Medulla oblongata (tissue), 1 donor: ENCODE measurements at regions not wholly inside any gene's neighbourhood (a gene's known extent, or its start where the extent isn't known, plus 50 kb on each side); places are given as distances from the start of the nearest gene placed in this dataset.

Experiments used
- DNase-seq: peaks from one replicate; pipeline ENCODE4 v3.0.0-alpha.2; 2015; ENCODE audit errors: extremely low spot score

DNA sequence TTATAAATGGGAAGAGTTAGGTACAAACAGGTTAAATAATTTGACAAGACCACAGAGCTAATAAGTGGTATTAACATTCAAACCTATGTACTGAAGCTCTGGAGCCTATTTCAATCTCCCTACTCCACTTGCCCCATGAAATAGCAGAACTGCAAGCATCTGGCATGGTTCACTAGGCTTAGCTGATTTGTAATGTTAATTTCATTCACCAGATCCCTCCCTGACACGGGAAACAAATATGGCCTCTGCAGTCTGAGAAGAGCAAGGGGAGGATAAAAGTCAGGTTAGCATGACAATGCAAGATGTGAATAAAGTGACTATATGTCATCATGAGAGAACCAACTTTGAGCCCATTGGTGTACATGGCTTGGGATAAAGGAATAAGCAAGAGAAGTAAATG, 428.8 kb downstream of the BRINP1 start:
- no peak for DNase-seq

DNA sequence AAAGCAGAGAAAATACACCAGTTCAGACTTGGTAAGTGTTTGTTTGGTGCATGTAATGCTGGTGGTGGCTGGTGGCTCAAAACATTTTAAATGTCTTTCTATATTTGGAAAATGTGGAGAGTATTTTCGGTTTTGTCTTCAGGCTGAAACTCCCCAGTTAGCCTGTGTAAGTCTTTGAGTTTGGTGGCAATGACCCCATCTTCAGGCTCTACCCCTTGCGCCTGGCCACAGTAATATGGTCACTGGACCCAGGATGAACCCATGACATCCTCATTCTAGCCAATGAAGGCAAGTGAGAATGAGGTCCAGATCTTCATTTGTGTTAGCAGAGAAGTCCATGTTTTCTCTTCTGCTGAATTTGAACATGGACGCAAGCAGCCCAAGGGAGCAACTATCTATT, 422.6 kb downstream of the BRINP1 start:
- DNase-seq = no peak

DNA sequence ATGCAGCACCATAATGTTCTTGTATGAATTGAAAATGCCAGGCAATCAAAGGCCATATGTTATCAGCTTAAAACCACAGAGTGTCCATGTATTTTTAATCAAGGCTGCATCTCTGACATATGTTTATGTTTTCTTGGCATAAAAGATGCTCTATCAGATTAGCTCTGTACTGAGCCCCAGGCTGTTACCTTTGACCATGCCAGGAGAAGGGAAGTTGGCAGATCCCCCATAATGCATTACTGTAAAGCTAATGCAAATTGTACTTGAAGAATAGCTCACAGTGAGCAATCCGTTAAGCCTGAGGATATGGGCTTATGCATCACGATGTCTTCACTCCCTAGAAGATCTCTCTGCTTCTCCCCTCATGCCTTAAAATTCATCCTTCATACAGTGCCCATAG, 414.4 kb downstream of the BRINP1 start:
- DNase-seq = no peak

DNA sequence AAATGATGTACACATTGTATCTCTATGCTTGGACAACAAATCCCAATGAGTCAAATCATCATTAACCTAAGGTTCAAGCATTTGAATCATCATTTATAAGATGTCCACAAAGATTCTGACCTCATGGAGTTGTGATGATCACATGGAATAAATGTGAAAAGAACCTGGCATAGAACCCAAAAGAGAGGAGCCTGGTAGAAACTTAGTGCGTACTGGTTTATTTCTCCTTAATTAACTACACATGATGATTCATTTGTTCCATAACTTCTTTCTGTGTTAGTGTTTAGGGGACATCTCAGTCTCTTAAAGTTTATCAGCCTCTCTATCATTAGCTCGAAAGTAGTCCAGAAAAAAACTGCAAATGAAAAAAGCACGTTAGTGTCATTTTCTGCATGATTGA, 411.6 kb downstream of the BRINP1 start:
- no peak for DNase-seq

DNA sequence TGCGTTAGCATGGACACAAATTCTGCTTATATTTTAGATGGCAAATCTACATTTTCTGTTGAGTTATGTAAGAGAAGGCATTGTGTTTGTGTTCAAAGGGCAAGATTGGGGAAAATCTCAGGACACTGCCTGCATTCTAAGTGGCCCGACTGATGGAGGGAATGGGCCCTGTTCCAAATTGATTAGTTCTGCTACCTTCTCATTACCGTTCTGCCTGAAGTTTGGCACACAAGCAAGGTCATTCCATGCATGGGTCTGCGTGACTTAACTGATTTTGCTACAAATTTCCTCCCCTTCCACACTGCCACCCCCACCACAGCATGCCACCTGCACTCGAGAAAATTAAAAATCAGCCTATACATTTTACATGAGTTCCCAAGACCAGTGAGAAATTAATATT, 409.9 kb downstream of the BRINP1 start:
- no peak for DNase-seq

DNA sequence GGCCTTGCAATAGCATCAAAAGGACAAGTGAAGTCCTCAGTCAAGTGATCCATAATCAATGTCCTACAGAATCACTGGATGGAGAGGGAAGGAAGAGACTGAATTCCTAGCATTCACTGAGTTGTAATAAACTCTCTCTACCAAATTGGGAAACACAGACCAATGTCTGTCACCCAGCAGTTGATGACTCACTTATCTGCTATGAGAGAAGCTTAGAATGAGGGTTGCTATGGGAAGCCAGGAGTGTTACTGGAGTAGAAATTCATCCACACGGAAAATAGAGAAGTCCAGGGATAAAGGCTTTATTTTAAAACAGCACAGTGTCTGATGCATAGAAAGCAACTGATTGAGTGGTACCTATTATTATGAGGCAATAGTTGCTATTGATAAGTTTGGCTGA, 407.4 kb downstream of the BRINP1 start:
- DNase-seq = no peak

DNA sequence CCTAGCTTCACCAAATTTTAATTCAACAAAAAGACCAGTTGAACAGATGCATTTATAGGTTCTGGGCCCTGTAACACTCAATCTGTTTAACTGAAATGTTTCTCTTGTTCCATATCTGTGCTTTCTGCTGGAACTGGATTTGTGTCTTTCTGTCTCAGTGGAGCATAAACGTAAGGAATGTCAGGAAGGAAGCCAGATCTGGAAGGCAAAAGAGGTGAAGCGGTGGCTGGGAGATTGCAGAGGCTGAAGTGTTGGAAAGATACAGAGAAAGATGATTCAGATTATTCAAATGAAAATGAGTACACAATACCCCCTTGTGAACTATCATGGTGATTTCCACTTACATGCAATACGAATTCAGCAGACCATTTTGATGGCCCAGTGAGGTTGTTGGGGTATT, 406.8 kb downstream of the BRINP1 start:
- DNase-seq = no peak

DNA sequence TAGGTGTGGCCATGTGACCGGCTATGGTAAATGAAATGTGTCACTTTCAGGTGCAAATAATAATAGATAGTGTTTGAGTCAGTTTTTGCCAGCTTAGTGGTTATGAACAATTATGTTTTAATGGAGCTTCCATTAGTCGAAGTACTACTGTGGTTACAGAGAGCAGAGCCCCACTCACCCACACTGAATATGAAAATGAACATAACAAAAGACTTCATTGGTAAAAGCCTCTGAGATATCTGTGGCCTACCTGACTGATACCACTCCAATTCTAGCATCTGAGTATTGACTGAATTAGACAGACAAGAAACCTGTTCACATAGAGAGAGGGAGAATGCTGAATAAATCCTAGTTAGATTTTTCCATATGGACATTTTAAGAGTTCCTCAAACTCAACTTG, 405.6 kb downstream of the BRINP1 start:
- DNase-seq = no peak

DNA sequence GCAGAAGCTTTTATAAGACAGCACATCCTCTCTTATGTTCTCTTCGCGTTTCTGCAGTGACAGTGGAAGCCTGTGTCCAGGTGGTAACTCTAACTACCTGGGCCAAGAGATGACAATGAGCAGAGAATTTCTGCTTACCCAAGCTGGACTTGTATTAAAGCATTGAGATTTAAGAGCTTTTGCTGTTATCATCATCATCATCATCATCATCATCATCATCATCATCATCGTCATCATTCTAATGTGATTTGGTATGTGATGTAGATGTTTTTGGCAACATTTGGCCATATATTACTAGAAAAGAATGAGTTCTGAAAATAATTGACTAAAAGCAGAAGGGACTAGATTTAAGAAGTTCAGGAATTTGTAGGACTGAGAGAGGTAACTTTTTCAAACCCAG, 401.3 kb downstream of the BRINP1 start:
- DNase-seq = no peak

DNA sequence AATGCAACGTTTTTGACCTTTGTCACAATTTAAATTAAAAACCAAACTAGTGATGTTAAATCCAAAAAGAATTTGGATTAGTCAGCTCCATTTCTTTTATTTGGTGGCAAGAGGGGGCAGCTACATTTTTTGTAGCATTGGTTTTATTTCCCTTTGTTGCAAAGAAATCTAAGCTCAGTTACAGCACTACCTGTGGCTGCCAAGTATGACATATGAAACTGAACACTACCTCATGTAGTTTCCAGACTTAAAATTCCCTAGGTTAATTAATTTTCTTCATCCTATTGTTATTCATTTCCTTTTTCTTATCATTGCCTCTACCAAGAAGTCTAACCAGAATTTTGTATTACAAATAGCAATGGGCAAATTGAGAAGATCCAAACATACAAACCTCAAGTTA, 393.5 kb downstream of the BRINP1 start:
- DNase-seq = no peak

DNA sequence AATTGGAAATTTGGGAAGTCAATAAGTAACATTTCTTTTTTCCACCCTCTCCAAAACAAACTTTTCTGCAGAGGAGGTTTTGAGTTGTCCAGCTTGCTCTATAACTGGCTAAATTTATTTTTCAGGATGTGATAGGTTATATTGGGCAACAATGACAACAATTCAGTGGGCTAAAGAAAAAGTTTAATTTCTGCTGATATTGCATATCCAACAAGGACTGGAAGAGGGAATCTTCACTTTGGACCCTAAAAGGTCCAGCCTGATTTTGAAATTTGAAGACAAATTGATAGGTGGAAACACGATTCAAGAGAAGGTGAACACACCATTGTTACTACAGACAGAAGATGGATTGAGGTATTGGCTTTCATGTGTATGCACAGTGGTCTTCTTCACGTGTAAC, 393.1 kb downstream of the BRINP1 start:
- DNase-seq = no peak

DNA sequence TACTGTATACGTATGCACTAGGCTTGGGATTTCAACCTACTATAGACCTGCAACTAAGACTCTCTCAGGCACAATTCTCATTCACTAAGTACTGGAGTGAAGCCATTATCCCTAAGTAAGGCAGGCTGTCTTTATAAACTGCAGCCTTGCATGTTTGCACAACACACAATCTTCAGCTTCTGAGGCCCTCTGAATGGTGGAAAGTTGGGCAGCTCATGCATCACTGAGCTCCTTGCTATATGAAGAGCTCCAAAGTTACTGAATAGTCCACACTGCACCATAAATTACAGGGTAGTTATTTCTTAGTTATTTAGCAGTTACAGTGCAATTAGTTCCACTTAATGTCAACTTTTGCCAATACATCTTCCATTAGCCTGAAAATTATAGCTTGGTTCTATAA, 384.6 kb downstream of the BRINP1 start:
- no peak for DNase-seq

DNA sequence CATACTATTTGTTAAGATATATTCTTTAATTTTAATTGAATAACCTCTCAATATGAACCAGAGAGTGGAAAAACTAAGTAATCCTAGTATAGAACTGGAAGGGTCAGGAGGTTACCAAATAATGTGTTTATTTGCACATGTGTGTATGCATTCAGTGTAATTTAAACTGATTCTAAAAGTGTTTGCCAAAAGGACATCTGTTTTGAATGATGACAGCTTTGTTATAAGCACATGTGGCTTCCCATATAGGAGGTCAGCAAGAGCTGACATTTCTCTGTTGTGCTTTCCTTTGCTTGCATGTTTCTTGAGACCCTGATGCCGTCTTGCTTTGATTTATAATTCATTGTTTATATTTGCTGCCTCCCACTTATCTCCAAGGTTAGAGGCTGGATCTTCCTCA, 383.4 kb downstream of the BRINP1 start:
- no peak for DNase-seq

DNA sequence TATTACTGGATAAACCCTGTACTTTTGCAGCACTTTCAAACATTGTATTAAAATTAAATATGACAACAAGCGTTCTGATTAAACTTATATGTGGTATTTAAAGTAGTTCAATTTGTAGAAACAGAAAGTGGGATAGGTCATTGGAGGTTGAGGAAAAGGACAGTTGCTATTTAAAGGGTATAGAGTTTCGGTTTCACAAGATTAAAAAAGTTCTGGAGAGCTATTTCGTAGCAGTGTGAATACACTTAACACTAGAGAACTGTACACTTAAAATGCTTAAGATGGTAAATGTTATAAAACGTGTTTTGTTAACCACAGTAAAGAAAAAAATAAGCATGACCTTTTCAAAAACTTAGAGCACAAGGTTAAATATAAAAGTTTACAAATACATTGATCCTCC, 382.1 kb downstream of the BRINP1 start:
- DNase-seq = no peak

DNA sequence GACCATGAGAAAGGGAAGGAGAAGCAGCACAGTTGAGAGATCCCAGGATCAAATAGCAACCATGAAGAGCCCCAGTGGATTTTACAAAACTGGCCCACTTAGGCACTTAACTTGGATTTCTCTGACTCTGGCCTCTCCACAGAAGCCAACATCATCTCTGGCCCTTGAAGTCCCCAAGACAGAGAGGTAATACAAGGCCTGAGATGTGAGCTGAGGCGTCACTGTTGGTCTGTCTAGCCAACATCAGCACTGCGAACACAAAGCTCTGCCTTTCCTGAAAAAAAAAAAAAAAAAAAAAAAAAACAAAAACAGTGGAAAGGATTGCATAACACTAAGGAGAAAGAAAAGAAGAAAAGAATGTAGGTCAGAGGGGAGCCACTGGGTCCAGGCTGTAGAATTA, 378.3 kb downstream of the BRINP1 start:
- no peak for DNase-seq

DNA sequence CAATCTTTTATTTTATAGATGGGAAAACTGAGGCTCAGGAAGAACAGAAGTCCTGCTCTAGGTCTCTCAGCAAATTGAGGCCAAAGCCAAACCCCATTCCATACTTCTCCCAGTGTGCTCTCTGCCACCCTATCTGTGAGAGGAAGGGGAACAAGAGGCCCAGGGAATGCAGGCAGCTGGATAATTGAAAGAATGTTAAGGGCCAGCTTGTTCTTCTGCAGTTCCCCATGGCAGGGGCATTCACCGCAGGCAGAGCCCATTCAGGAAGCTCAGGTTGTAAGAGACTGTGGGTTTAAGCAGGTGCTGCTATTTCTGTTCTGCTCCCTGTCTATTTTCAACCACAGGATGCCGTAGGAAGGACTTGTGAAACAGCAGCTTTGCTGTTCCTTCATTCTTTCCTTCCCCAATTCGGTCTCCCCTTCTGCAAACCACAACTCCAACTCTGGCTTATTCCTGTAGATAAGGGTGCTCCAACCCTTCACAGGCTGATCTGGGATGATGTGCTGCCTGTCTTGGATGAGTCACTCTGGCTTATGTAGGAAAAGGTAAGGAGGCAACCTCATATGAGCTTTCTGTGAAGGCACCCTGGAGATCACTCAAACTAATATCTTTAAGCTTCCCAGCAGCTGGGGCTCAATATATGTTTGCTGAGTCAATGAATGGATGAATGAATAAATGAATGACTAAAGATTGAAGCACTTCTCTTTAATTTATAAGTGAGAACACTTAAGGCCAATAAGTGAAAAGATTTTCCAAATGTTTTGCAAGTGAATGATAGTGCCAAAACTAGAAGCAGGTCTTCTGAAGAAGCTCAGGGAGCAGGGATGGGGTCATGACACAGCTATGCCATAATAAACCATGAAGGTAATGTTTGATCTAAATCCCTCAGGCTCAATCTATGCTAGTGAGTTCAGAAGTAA, 377.6 kb downstream of the BRINP1 start:
- DNase-seq = no peak

DNA sequence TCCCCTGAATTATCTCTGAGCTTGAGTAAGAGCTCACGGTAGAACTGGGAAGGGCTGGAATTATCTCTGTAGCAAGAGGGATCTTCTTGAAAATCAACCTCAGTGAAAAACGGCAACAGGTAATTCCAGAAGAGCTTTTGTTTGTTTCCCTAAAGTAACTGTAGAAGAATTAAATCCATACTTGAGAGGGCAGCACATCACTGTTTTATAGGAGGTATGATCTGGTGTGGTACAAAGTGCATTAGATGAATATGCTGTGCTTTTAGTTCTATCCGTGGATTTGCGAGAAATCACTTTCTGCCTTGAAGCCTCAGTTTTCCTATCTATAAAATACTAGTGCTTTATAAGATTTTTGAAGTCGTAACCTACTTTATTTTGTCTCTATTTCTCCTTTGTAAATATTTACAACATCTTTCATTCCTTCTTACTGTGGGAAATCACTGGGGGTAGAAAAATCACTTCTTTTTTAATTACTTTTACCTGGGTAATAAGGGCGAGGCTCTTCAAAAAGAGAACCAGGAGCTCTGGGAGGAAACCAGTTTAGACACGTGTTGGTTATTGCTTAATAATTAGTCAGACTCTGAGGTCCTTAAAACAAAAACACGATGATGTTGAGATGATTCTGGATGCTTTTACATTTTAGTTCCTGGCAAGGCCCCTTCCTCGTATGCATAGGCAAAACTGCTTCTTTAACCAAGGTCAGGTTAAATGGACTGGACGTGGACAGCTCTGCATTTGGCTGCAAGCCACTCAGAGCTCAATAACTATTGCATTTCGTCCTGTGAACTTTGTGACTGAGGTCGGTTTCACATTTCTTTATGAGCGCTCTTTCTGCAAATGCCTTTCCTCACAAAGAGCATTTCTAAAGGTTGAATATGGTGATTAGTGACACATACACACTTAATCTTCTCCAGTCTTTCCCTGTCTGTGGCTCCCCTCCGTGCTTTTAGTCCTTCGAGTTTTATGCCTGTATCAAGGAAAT, 376.1 kb downstream of the BRINP1 start:
- DNase-seq = no peak

DNA sequence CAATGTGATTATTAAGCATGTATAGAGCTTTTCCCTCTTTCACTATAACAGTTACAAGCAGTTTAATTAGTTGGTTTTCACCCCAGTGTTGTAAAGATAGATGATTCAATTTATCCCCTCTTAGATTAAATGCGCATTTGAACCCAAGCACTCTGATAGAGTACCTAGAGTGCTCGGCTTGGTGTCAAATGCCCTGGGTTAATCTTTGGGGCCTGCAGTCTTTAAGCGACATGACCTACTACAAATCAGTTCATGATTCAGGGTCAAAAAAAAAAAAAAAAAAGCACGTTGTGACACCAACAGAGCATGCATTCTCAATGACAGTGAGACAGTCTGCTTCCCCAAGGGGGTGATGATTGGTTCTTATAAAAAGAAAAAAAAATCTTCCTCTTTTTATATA, 375.3 kb downstream of the BRINP1 start:
- no peak for DNase-seq

DNA sequence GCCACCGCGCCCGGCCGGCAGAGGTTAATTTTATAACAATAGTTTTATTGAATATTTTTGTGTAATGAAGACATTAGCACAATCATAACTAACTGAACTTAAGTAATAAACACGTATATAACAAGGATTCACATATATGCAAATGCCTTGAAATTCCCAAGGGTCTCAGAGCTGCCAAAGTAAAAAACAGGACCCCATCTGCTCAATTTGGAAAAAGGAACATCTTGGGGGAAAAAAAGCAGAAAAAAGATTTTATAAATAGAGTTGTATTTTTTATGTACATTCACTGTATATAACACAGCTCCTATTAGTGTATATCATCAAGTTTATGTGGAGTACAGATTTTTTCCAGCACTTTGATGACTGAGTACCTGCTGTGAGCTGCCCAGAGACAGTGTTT, 366.7 kb downstream of the BRINP1 start:
- DNase-seq = no peak

DNA sequence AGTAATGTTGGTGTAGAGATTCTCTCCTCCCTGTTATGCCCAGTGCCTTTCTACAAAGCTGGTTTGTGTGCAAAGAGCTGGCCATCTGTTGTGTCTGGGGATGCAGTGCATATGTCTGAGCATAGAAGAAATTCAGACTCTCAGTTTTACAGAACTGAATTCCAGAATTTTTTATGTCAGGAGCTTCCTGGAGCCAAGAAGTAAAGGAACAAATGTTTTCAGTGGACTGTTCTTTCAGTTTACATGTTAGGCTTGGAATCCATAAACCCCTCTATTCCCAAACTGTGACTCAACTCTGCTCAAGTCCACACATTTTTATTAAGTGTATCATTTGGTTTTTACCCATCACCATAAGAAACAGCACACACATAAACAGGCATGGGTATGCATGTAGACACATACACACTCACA, 366.0 kb downstream of the BRINP1 start:
- no peak for DNase-seq

DNA sequence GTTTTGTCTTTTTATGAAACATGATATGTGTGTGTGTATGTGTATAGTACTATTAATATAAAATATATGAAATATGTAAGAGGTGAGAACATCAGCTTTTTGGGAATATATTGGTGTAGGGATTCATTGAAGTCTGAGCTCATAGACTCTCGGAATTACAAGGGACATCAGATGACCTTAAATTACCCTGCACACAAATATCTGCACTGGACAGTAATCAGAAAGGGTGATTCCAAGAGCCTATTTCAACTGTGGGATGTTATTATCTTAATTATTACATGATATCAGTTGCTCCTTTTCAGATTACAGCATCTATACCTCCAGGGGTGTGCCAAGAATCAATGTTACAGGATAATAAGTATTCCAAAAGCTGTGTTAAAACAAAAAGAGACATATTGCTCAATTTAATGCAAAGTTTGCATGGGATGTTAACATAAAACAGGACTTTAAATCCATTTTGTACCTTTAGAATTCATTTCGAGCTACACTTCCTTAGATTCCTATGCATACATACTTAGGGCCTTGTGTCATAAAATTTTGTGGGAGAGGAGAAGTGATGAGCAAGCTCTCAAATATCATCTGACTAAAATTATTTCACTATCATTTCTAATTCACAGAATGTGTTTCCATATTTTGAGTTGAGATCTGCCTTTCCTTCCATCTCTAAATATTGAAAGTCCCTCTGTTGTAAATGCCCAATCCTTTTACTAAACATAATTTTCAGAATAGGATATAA, 365.2 kb downstream of the BRINP1 start:
- DNase-seq = no peak

DNA sequence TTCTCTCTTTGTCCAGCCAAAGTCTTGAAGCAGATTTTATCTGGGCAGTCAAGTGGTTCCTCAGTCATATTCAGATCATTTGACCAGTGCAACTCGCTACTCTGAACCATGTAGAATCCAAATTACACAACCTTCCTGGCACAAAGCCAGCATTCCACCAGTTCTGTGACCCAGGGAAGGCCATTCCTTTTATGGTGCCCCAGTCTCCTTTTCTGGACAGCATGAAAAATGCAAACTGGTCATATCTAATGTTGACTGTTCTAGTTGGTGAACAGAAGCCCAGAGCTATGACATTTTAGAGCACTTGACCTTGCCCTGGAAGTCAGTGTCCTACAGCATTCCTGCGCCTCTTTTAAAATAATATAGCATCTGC, 364.6 kb downstream of the BRINP1 start:
- DNase-seq = no peak
